GM19238 (cell line): ENCODE measurements at regions not wholly inside any gene's neighbourhood (a gene's known extent, or its start where the extent isn't known, plus 50 kb on each side); places are given as distances from the start of the nearest gene placed in this dataset.

ENCODE experiments used
- DNase-seq: peaks from one replicate; pipeline ENCODE4 v3.0.0; 2011; ENCODE audit warnings: low spot score; ENCODE audit not compliant: insufficient read length

- no peak for DNase-seq
Measured at GRCh38 chr3:113096188-113096892, 105.6 kb downstream of the GTPBP8 start.

GRCh38 chr3:113097960-113098447 is 107.2 kb downstream of the GTPBP8 start:
- no peak for DNase-seq

- DNase-seq, result no peak
Measured at GRCh38 chr3:113100063-113100462, 109.3 kb downstream of the GTPBP8 start.

- no peak for DNase-seq
Measured at GRCh38 chr3:113103588-113103987, 107.8 kb upstream of the BOC start.

- no peak for DNase-seq
Measured at GRCh38 chr3:113104357-113105092, 106.8 kb upstream of the BOC start.

- no peak for DNase-seq
Measured at GRCh38 chr3:113105093-113105449, 106.3 kb upstream of the BOC start.

- DNase-seq, result no peak
Measured at GRCh38 chr3:113105966-113106660, 105.2 kb upstream of the BOC start.

GRCh38 chr3:113110267-113110666 is 101.1 kb upstream of the BOC start:
- no peak for DNase-seq

- DNase-seq, result no peak
Measured at GRCh38 chr3:113111011-113111707, 100.2 kb upstream of the BOC start.

- DNase-seq, result no peak
Measured at GRCh38 chr3:113113361-113113760, 98.0 kb upstream of the BOC start.

GRCh38 chr3:113117511-113118234 is 93.7 kb upstream of the BOC start:
- no peak for DNase-seq

- no peak for DNase-seq
Measured at GRCh38 chr3:113118336-113118735, 93.0 kb upstream of the BOC start.

- DNase-seq, result no peak
Measured at GRCh38 chr3:113124256-113124830, 87.0 kb upstream of the BOC start.

GRCh38 chr3:113125951-113126350 is 85.4 kb upstream of the BOC start:
- no peak for DNase-seq

GRCh38 chr3:113128386-113129015 is 82.9 kb upstream of the BOC start:
- no peak for DNase-seq

- DNase-seq, result no peak
Measured at GRCh38 chr3:113129168-113129567, 82.2 kb upstream of the BOC start.

- DNase-seq, result no peak
Measured at GRCh38 chr3:113132571-113132996, 78.8 kb upstream of the BOC start.

GRCh38 chr3:113133140-113133539 is 78.2 kb upstream of the BOC start:
- no peak for DNase-seq

- no peak for DNase-seq
Measured at GRCh38 chr3:113136071-113136470, 75.3 kb upstream of the BOC start.

GRCh38 chr3:113136544-113136943 is 74.8 kb upstream of the BOC start:
- no peak for DNase-seq
